ENCODE measurements at regions not wholly inside any gene's neighbourhood (a gene's known extent, or its start where the extent isn't known, plus 50 kb on each side); places are given as distances from the start of the nearest gene placed in this dataset.
A peak's percentile ranks its signal among the peaks of the same experiment; 100 is the strongest.

DNA sequence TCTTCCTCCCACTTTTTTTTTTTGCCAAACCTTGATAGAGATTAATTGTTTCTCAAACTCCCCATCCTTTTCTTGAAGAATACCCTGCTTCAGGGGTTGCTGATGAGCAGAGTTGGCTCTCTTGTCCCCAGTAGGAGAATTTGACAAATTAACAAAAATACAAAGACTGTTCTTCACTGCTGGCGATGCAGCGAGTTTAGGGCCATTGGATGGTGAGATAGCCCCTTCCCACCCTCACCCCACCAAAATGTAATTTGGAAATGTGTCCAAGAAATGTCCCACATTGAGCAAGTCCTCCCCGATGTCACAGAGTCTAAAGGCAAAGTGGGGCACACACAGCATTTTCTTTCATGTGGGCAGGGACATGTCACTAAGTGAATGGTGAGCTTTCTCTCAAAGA, 136.0 kb upstream of the RARB start:
- H3K23ac ChIP-seq (ENCODE audit: insufficient read length): no peak overlapping the region
- no peak overlapping the region; the same call in 1 of the 2 replicates for H4K8ac ChIP-seq (ENCODE audit: extremely low read depth, insufficient read depth, low read length)
- no peak overlapping the region for H3K27ac ChIP-seq (ENCODE audit: low read depth, low read length)
- no peak overlapping the region; the same call in 1 of the 2 replicates for H2BK12ac ChIP-seq (ENCODE audit: low read depth, low read length)
- H4K5ac ChIP-seq (ENCODE audit: insufficient read length, low read depth, low read length): no peak overlapping the region
- no peaks in the 10 kb centered on the region for H3K36me3 ChIP-seq (ENCODE audit: control insufficient read depth in 2 of 4, insufficient read depth in 4 of 4, low read length in 3 of 4)
- no peaks in the 10 kb centered on the region for H3K23me2 ChIP-seq (ENCODE audit: low read depth, low read length)
- H3K79me1 ChIP-seq (ENCODE audit: low read depth, low read length): no peaks in the 10 kb centered on the region
- H2BK15ac ChIP-seq (ENCODE audit: low read length): no peak overlapping the region
- no peak overlapping the region for H4K91ac ChIP-seq (replicated peaks; ENCODE audit: insufficient read length, low read length)
- no peak overlapping the region for H3K18ac ChIP-seq (ENCODE audit: extremely low read depth, low read length)
- DNase-seq (ENCODE audit: low read depth in 1 of 2, low spot score in 2 of 2) (no peak), FAIRE-seq (no peak)
- ChIA-PET POLR2A (ENCODE audit: partially characterized antibody) (no interaction called here), CTCF (ENCODE audit: partially characterized antibody) (interaction anchor here (0.8 to 1.2 kb wide), 2 partner anchors 8 to 44 kb away, joined by 3 to 4 read pairs; no protein-coding TSS in a partner anchor)
- H3K27me3 ChIP-seq (replicated peaks in 1 of 4; ENCODE audit: control insufficient read depth in 3 of 4, extremely low read depth in 1 of 4, insufficient read depth in 3 of 4, low read length in 3 of 4): no peaks in the 10 kb centered on the region
- peak overlapping the region; percentile 38; the same call in 1 of the 2 replicates for H2BK5ac ChIP-seq (ENCODE audit: low read depth, low read length)
- H3K4me2 ChIP-seq (ENCODE audit: insufficient read depth in 1 of 2, low read depth in 2 of 2, low read length in 2 of 2): no peak overlapping the region
- peaks cover 0 to 14% (median 3%) of the 10 kb centered on the region in 4 experiments; a peak in 2 of 7 replicates for H3K4me1 ChIP-seq (replicated peaks in 1 of 4; ENCODE audit: control insufficient read depth in 3 of 4, insufficient read depth in 4 of 4, low read length in 3 of 4)
- no peak overlapping the region for H2AK5ac ChIP-seq (ENCODE audit: low read depth, low read length)
- H3K4ac ChIP-seq (replicated peaks; ENCODE audit: insufficient read length, low read depth, low read length): no peak overlapping the region
- no peak overlapping the region for H3K9ac ChIP-seq (replicated peaks in 1 of 4; ENCODE audit: extremely low read depth in 1 of 4, low read depth in 3 of 4, low read length in 3 of 4)
- 87% methylated on average over 3 of the region's 3 CpGs; no CpG with 5 or more reads in 1 of the 2 experiments for WGBS, 2 experiments (ENCODE audit: extremely low coverage in 1 of 2, insufficient coverage in 1 of 2, insufficient read length in 1 of 2, insufficient replicate concordance in 2 of 2, low coverage in 1 of 2, low lambda C conversion rate in 2 of 2, missing lambda C conversion rate in 1 of 2)
- no peaks in the 10 kb centered on the region for H3K79me2 ChIP-seq (ENCODE audit: control insufficient read depth in 1 of 2, insufficient read depth in 2 of 2, low read length in 2 of 2)
- no peak overlapping the region for H3K4me3 ChIP-seq (ENCODE audit: extremely low read depth in 1 of 4, insufficient read depth in 2 of 4, low read depth in 3 of 4, low read length in 4 of 4)
- no peak overlapping the region for H2BK120ac ChIP-seq (replicated peaks; ENCODE audit: low read depth, low read length)
- 0 out of 2 replicates have a peak overlapping the region, but pooled peaks have one; percentile 14 for H2AFZ ChIP-seq (ENCODE audit: low read length)
- H3K14ac ChIP-seq (ENCODE audit: insufficient read length): no peak overlapping the region
- no peaks in the 10 kb centered on the region for H4K20me1 ChIP-seq (replicated peaks in 1 of 2; ENCODE audit: control insufficient read depth in 1 of 2, insufficient read depth in 2 of 2, low read length in 2 of 2)
- no peaks in the 10 kb centered on the region for H3K9me3 ChIP-seq (ENCODE audit: insufficient read depth in 2 of 2, low read depth in 1 of 2, low read length in 1 of 2)
- H3K56ac ChIP-seq (replicated peaks; ENCODE audit: insufficient read length, low read depth, low read length): no peak overlapping the region
- H2BK20ac ChIP-seq (ENCODE audit: low read length): peak overlapping the region; percentile 69; the same call in 1 of the 2 replicates
- no peak for TF ChIP-seq NRF1 (IDR thresholded peaks at IDR 0.05; ENCODE audit: low read depth, low read length)
- no peak for TF ChIP-seq JUN (IDR thresholded peaks at IDR 0.05; ENCODE audit: low read depth, low read length)
- TF ChIP-seq ASH2L (IDR thresholded peaks at IDR 0.05; ENCODE audit: low read length): no peak
- TF ChIP-seq, protein P1, sequence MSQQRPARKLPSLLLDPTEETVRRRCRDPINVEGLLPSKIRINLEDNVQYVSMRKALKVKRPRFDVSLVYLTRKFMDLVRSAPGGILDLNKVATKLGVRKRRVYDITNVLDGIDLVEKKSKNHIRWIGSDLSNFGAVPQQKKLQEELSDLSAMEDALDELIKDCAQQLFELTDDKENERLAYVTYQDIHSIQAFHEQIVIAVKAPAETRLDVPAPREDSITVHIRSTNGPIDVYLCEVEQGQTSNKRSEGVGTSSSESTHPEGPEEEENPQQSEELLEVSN (IDR thresholded peaks at IDR 0.05): no peak
- TF ChIP-seq RNF2 (IDR thresholded peaks at IDR 0.05; ENCODE audit: borderline replicate concordance, low read depth, low read length, missing control alignments, poor library complexity, severe bottlenecking): no peak
- TF ChIP-seq, protein P2, sequence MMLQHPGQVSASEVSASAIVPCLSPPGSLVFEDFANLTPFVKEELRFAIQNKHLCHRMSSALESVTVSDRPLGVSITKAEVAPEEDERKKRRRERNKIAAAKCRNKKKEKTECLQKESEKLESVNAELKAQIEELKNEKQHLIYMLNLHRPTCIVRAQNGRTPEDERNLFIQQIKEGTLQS (IDR thresholded peaks at IDR 0.05; ENCODE audit: insufficient read depth, low read depth, low read length): no peak
- no peak for TF ChIP-seq SUZ12 (IDR thresholded peaks at IDR 0.05; ENCODE audit: low read length)
- TF ChIP-seq TBP (IDR thresholded peaks at IDR 0.05; ENCODE audit: low read depth, low read length): no peak
- TF ChIP-seq HDAC6 (IDR thresholded peaks at IDR 0.05; ENCODE audit: low read depth, low read length): no peak
- no peak for TF ChIP-seq SIN3A (conservative IDR thresholded peaks at IDR 0.05 in 1 of 2, IDR thresholded peaks at IDR 0.05 in 1 of 2; ENCODE audit: low read depth in 1 of 2, low read length in 2 of 2)
- no peak for TF ChIP-seq TAF7 (optimal IDR thresholded peaks at IDR 0.05; ENCODE audit: borderline replicate concordance, low read depth, low read length)
- no peak for TF ChIP-seq JUND (IDR thresholded peaks at IDR 0.05; ENCODE audit: low read length)
- no peak for TF ChIP-seq KDM5A (IDR thresholded peaks at IDR 0.05; ENCODE audit: low read length)

Data from H1 (cell line).